H9 (cell line): ENCODE measurements at regions not wholly inside any gene's neighbourhood (a gene's known extent, or its start where the extent isn't known, plus 50 kb on each side); places are given as distances from the start of the nearest gene placed in this dataset.

Experiments used
- DNase-seq: peaks from one replicate; pipeline ENCODE4 v3.0.0-alpha.2; 2017
- H2AFZ ChIP-seq: one replicate; pipeline ENCODE4 v1.6.1; 2013; ENCODE audit warnings: mild to moderate bottlenecking, low read length, control low read depth, moderate library complexity
- H2AK5ac ChIP-seq: 2 replicates; pipeline ENCODE4 v1.6.1; 2013; ENCODE audit warnings: low read length, control low read depth, mixed read lengths; ENCODE audit not compliant: insufficient read length
- H2BK120ac ChIP-seq: one replicate; pipeline ENCODE4 v1.6.1; 2013; ENCODE audit warnings: low read depth, mild to moderate bottlenecking, low read length, control low read depth, inconsistent platforms; ENCODE audit not compliant: poor library complexity, severe bottlenecking
- H2BK12ac ChIP-seq: 2 replicates; pipeline ENCODE4 v1.6.1; 2013; ENCODE audit warnings: low read length, control low read depth, mixed read lengths, low read depth; ENCODE audit not compliant: insufficient read length
- H2BK15ac ChIP-seq: 2 replicates; pipeline ENCODE4 v1.6.1; 2013; ENCODE audit warnings: low read depth, low read length, control low read depth
- H2BK20ac ChIP-seq: one replicate; pipeline ENCODE4 v1.6.1; 2013; ENCODE audit warnings: low read depth, mild to moderate bottlenecking, low read length, control low read depth, inconsistent platforms; ENCODE audit not compliant: poor library complexity, severe bottlenecking
- H2BK5ac ChIP-seq: 2 replicates; pipeline ENCODE4 v1.6.1; 2013; ENCODE audit warnings: low read length, control low read depth, mixed read lengths; ENCODE audit not compliant: insufficient read length
- H3K14ac ChIP-seq: 2 replicates; pipeline ENCODE4 v1.6.1; 2013; ENCODE audit warnings: low read length, control low read depth; ENCODE audit not compliant: insufficient read depth
- H3K18ac ChIP-seq: 2 replicates; pipeline ENCODE4 v1.6.1; 2013; ENCODE audit warnings: low read depth, mild to moderate bottlenecking, mixed read lengths, low read length, control low read depth; ENCODE audit not compliant: insufficient read length
- H3K23ac ChIP-seq: 2 replicates; pipeline ENCODE4 v1.6.1; 2013; ENCODE audit warnings: low read length, control low read depth, mixed read lengths, low read depth; ENCODE audit not compliant: insufficient read length
- H3K23me2 ChIP-seq: 2 replicates; pipeline ENCODE4 v1.6.1; 2013; ENCODE audit warnings: low read depth, mild to moderate bottlenecking, mixed read lengths, low read length, control low read depth; ENCODE audit not compliant: insufficient read length, poor library complexity, severe bottlenecking
- H3K27ac ChIP-seq: 2 replicates; pipeline ENCODE4 v1.5.1; 2013; ENCODE audit warnings: low read length, control low read depth, mixed read lengths, low read depth; ENCODE audit not compliant: insufficient read length
- H3K27me3 ChIP-seq: 2 replicates; pipeline ENCODE4 v1.6.1; 2013; ENCODE audit warnings: low read length, control low read depth, inconsistent platforms; ENCODE audit not compliant: insufficient read depth
- H3K4ac ChIP-seq: 2 replicates; pipeline ENCODE4 v1.6.1; 2013; ENCODE audit warnings: low read depth, mild to moderate bottlenecking, control low read depth, inconsistent platforms, low read length, moderate library complexity
- H3K4me1 ChIP-seq: 2 replicates; pipeline ENCODE4 v1.6.1; 2013; ENCODE audit warnings: low read length, control low read depth, inconsistent platforms; ENCODE audit not compliant: insufficient read depth
- H3K4me2 ChIP-seq: 2 replicates; pipeline ENCODE4 v1.6.1; 2013; ENCODE audit warnings: low read length, control low read depth, mixed read lengths; ENCODE audit not compliant: insufficient read length, insufficient read depth
- H3K56ac ChIP-seq: 2 replicates; pipeline ENCODE4 v1.6.1; 2013; ENCODE audit warnings: low read depth, mild to moderate bottlenecking, mixed read lengths, low read length, control low read depth; ENCODE audit not compliant: insufficient read length
- H3K79me1 ChIP-seq: 2 replicates; pipeline ENCODE4 v1.6.1; 2013; ENCODE audit warnings: low read depth, mild to moderate bottlenecking, moderate library complexity, low read length, control low read depth, inconsistent platforms; ENCODE audit not compliant: insufficient read depth, poor library complexity, severe bottlenecking
- H3K79me2 ChIP-seq: 2 replicates; pipeline ENCODE4 v1.6.1; 2013; ENCODE audit warnings: low read length, control low read depth, inconsistent platforms; ENCODE audit not compliant: insufficient read depth
- H3K9ac ChIP-seq: 2 replicates; pipeline ENCODE4 v1.6.1; 2013; ENCODE audit warnings: low read length, control low read depth, mixed read lengths; ENCODE audit not compliant: insufficient read length; ENCODE audit errors: extremely low read depth
- H3K9me3 ChIP-seq: one replicate; pipeline ENCODE4 v1.6.1; 2013; ENCODE audit warnings: low read depth, low read length, inconsistent platforms; ENCODE audit not compliant: control insufficient read depth
- H3T11ph ChIP-seq: one replicate; pipeline ENCODE4 v1.6.1; 2013; ENCODE audit warnings: mild to moderate bottlenecking, low read length, control low read depth, inconsistent platforms
- H4K20me1 ChIP-seq: one replicate; pipeline ENCODE4 v1.6.1; 2013; ENCODE audit not compliant: control insufficient read depth, insufficient read length, insufficient read depth
- H4K5ac ChIP-seq: 2 replicates; pipeline ENCODE4 v1.6.1; 2013; ENCODE audit warnings: low read depth, mild to moderate bottlenecking, mixed read lengths, low read length, control low read depth; ENCODE audit not compliant: insufficient read length
- H4K8ac ChIP-seq: replicated peaks from 2 replicates; pipeline ENCODE4 v1.6.1; 2013; ENCODE audit warnings: low read length, control low read depth, mixed read lengths, low read depth; ENCODE audit not compliant: insufficient read length
- H4K91ac ChIP-seq: 2 replicates; pipeline ENCODE4 v1.6.1; 2013; ENCODE audit warnings: low read depth, mild to moderate bottlenecking, moderate library complexity, mixed read lengths, low read length, control low read depth; ENCODE audit not compliant: insufficient read length
- H3K27ac Mint-ChIP-seq, 3 experiments: 2 replicates in 2 of 3; 3 replicates in 1 of 3; pipeline ENCODE4 v1.8.0; 2020 to 2021; ENCODE audit warnings: mixed read lengths in 3 of 3, mild to moderate bottlenecking in 1 of 3, moderate library complexity in 1 of 3
- H3K27me3 Mint-ChIP-seq: 2 replicates; pipeline ENCODE4 v1.8.0; 2021; ENCODE audit warnings: low read depth, mild to moderate bottlenecking, moderate library complexity, mixed read lengths
- H3K36me3 Mint-ChIP-seq, 3 experiments: 2 replicates in 2 of 3; 3 replicates in 1 of 3; pipeline ENCODE4 v1.8.0; 2020 to 2021; ENCODE audit warnings: low read depth in 3 of 3, mixed read lengths in 3 of 3; ENCODE audit not compliant: insufficient read depth in 1 of 3
- H3K4me1 Mint-ChIP-seq, 2 experiments: 2 replicates each; pipeline ENCODE4 v1.8.0; 2020; ENCODE audit warnings: mixed read lengths in 2 of 2
- H3K4me3 Mint-ChIP-seq, 2 experiments: 2 replicates in 1 of 2; 3 replicates in 1 of 2; pipeline ENCODE4 v1.8.0; 2020 to 2021; ENCODE audit warnings: mild to moderate bottlenecking in 2 of 2, mixed read lengths in 2 of 2, moderate library complexity in 1 of 2
- H3K9me3 Mint-ChIP-seq, 2 experiments: 2 replicates in 1 of 2; 3 replicates in 1 of 2; pipeline ENCODE4 v1.8.0; 2020; ENCODE audit warnings: mild to moderate bottlenecking in 2 of 2, mixed read lengths in 2 of 2, moderate library complexity in 1 of 2
- CTCF ChIP-seq: fragments of 200-600 bp; sonication (generic); conservative IDR thresholded peaks from 3 replicates; pipeline ENCODE4 v1.8.0; 2021; ENCODE audit warnings: antibody characterized with exemption, mild to moderate bottlenecking
- WGBS: extraction: QIAGEN DNeasy Blood & Tissue Kit; methylation state at CpG from one replicate; pipeline ENCODE4 v1.1.7; 2013; ENCODE audit warnings: missing lambda C conversion rate, low lambda C conversion rate, mixed read lengths; ENCODE audit not compliant: insufficient read length; ENCODE audit errors: extremely low coverage; 5-methylcytosine and 5-hydroxymethylcytosine counted together

GRCh38 chr10:88116481-88116880, 253.1 kb downstream of the PTEN start:
- H3K56ac ChIP-seq, result no peak overlapping the region
- H4K5ac ChIP-seq, result no peak overlapping the region
- no peak overlapping the region for H2AFZ ChIP-seq
- no peak overlapping the region for H4K91ac ChIP-seq
- Mint-ChIP-seq H3K27ac (no peak overlapping the region), H3K4me1 (peaks cover 7 to 11% of the 10 kb centered on the region in 2 experiments), H3K27me3 (no peaks in the 10 kb centered on the region), H3K4me3 (no peak overlapping the region), H3K36me3 (no peaks in the 10 kb centered on the region), H3K9me3 (no peaks in the 10 kb centered on the region)
- TF ChIP-seq CTCF, result no peak
- H3K4me2 ChIP-seq, result no peak overlapping the region
- H2BK15ac ChIP-seq, result no peak overlapping the region
- H2BK20ac ChIP-seq, result no peak overlapping the region
- H3K79me1 ChIP-seq, result no peaks in the 10 kb centered on the region
- no peaks in the 10 kb centered on the region for H3K9me3 ChIP-seq
- H3K14ac ChIP-seq, result no peak overlapping the region
- H2BK5ac ChIP-seq, result no peak overlapping the region
- H2BK120ac ChIP-seq, result no peak overlapping the region
- H3T11ph ChIP-seq, result no peak overlapping the region
- no peaks in the 10 kb centered on the region for H3K27me3 ChIP-seq
- DNase-seq, result no peak
- H4K8ac ChIP-seq, result no peak overlapping the region
- no peak overlapping the region for H3K23ac ChIP-seq
- no peak overlapping the region for H3K9ac ChIP-seq
- WGBS, result no CpG with 5 or more reads among the region's 2 CpGs
- no peaks in the 10 kb centered on the region for H3K23me2 ChIP-seq
- H4K20me1 ChIP-seq, result no peaks in the 10 kb centered on the region
- no peak overlapping the region for H3K4ac ChIP-seq
- H3K18ac ChIP-seq, result no peak overlapping the region
- H3K27ac ChIP-seq, result no peak overlapping the region
- H3K79me2 ChIP-seq, result no peaks in the 10 kb centered on the region
- no peak overlapping the region for H2BK12ac ChIP-seq
- H2AK5ac ChIP-seq, result no peak overlapping the region
- H3K4me1 ChIP-seq, result 0 out of 2 replicates have a peak, but pooled peaks cover 2% of the 10 kb centered on the region
